ENCODE measurements at regions not wholly inside any gene's neighbourhood (a gene's known extent, or its start where the extent isn't known, plus 50 kb on each side); places are given as distances from the start of the nearest gene placed in this dataset.

- no peak for DNase-seq (ENCODE audit: low spot score)
Measured at GRCh38 chr2:184543832-184544231, 54.5 kb upstream of the ZNF804A start.
